Naive thymus-derived CD4-positive, alpha-beta T cell (primary cell): ENCODE measurements at regions not wholly inside any gene's neighbourhood (a gene's known extent, or its start where the extent isn't known, plus 50 kb on each side); places are given as distances from the start of the nearest gene placed in this dataset.

Source experiments
- ATAC-seq: fragments of 150-1000 bp; cut with Tn5 transposase; 2 replicates; pipeline ENCODE4 v1.10.0; 2021; ENCODE audit warnings: mild to moderate bottlenecking, moderate library complexity
- CTCF ChIA-PET: fragments of 350-600 bp; sonication (Branson Sonifier 250); formaldehyde crosslinking; loops from one replicate; lab custom pipeline; 2021; ENCODE audit warnings: antibody characterized with exemption; lab: Charles Lee
- POLR2A ChIA-PET: fragments of 350-600 bp; sonication (Branson Sonifier 250); formaldehyde crosslinking; loops from one replicate; lab custom pipeline; 2021; ENCODE audit warnings: antibody characterized with exemption, inconsistent platforms; lab: Charles Lee
- DNase-seq, 9 donors: peaks; one replicate each; pipeline versions ENCODE4 v3.0.0 to v3.0.0-alpha.2; 2020 to 2022; ENCODE audit warnings: mixed read lengths in 1 of 9
- H3K27ac ChIP-seq: one replicate; pipeline ENCODE4 v1.7.0; 2013; ENCODE audit warnings: mild to moderate bottlenecking, low read depth, low read length, moderate library complexity
- H3K27me3 ChIP-seq, 2 donors: one replicate each; pipeline ENCODE4 v1.7.0; 2013; ENCODE audit warnings: low read length in 2 of 2, mild to moderate bottlenecking in 2 of 2, moderate library complexity in 2 of 2; ENCODE audit not compliant: control insufficient read depth in 2 of 2, insufficient read depth in 2 of 2
- H3K36me3 ChIP-seq, 3 experiments: 1 replicate in 2 of 3; 2 replicates in 1 of 3; pipeline ENCODE4 v1.7.0; 2013; ENCODE audit warnings: low read length in 3 of 3, mild to moderate bottlenecking in 3 of 3, moderate library complexity in 1 of 3; ENCODE audit not compliant: insufficient read depth in 3 of 3, control insufficient read depth in 2 of 3
- H3K4me1 ChIP-seq, 2 donors: one replicate each; pipeline ENCODE4 v1.7.0; 2013; ENCODE audit warnings: low read length in 2 of 2, mild to moderate bottlenecking in 2 of 2, moderate library complexity in 1 of 2; ENCODE audit not compliant: control insufficient read depth in 2 of 2, insufficient read depth in 2 of 2
- H3K4me3 ChIP-seq: 2 replicates; pipeline ENCODE4 v1.7.0; 2013; ENCODE audit warnings: mild to moderate bottlenecking, low read length
- H3K9me3 ChIP-seq, 3 experiments: 1 replicate in 2 of 3; 2 replicates in 1 of 3; pipeline ENCODE4 v1.7.0; 2013; ENCODE audit warnings: low read length in 3 of 3; ENCODE audit not compliant: control insufficient read depth in 2 of 3
- H3K27ac Mint-ChIP-seq, 9 donors: one replicate each; pipeline ENCODE4 v1.8.0; 2020 to 2022; ENCODE audit warnings: mixed read lengths in 9 of 9, mild to moderate bottlenecking in 8 of 9, moderate library complexity in 5 of 9, inconsistent platforms in 2 of 9
- H3K27me3 Mint-ChIP-seq, 5 donors: one replicate each; pipeline ENCODE4 v1.8.0; 2021 to 2022; ENCODE audit warnings: mixed read lengths in 5 of 5, mild to moderate bottlenecking in 1 of 5
- H3K36me3 Mint-ChIP-seq, 5 donors: one replicate each; pipeline ENCODE4 v1.8.0; 2020 to 2022; ENCODE audit warnings: mixed read lengths in 5 of 5, mild to moderate bottlenecking in 3 of 5, inconsistent platforms in 1 of 5
- H3K4me1 Mint-ChIP-seq, 7 donors: one replicate each; pipeline ENCODE4 v1.8.0; 2020 to 2022; ENCODE audit warnings: mixed read lengths in 7 of 7, mild to moderate bottlenecking in 3 of 7, inconsistent platforms in 1 of 7
- H3K4me3 Mint-ChIP-seq, 10 donors: one replicate each; pipeline ENCODE4 v1.8.0; 2020 to 2022; ENCODE audit warnings: mild to moderate bottlenecking in 10 of 10, mixed read lengths in 10 of 10, moderate library complexity in 6 of 10, inconsistent platforms in 2 of 10
- H3K9me3 Mint-ChIP-seq, 11 donors: one replicate each; pipeline ENCODE4 v1.8.0; 2020 to 2022; ENCODE audit warnings: mixed read lengths in 11 of 11, mild to moderate bottlenecking in 4 of 11, inconsistent platforms in 1 of 11, moderate library complexity in 1 of 11
- intact Hi-C, 2 donors: fragments of 100-400 bp; cut with micrococcal nuclease; formaldehyde crosslinking; loops; one replicate each; pipeline ENCODE4 v1.15.1; 2023

- Histone ChIP-seq H3K27ac (no peak overlapping the region), H3K4me1 (no peaks in the 10 kb centered on the region), H3K9me3 (no peaks in the 10 kb centered on the region), H3K36me3 (no peaks in the 10 kb centered on the region), H3K27me3 (no peaks in the 10 kb centered on the region), H3K4me3 (no peak overlapping the region)
- intact Hi-C loops, result no loop called here
- POLR2A ChIA-PET, result no interaction called here
- no peaks in the 10 kb centered on the region for H3K4me1 Mint-ChIP-seq
- no peak overlapping the region for H3K27ac Mint-ChIP-seq
- no peak for DNase-seq
- H3K4me3 Mint-ChIP-seq, result no peak overlapping the region
- no peak for ATAC-seq
- CTCF ChIA-PET, result interaction anchor here (0.8 kb wide), 1 partner anchor 11 kb away, joined by 4 read pairs; no protein-coding TSS in a partner anchor
- H3K27me3 Mint-ChIP-seq, result peaks cover 0 to 30% (median 24%) of the 10 kb centered on the region in 5 donors
- peaks cover 0 to 8% (median 0%) of the 10 kb centered on the region in 11 donors for H3K9me3 Mint-ChIP-seq
- H3K36me3 Mint-ChIP-seq, result peaks cover 0 to 3% (median 0%) of the 10 kb centered on the region in 5 donors
Measured at GRCh38 chr22:44557064-44557748, 59.2 kb upstream of the RTL6 start.

GRCh38 chr22:44555597-44555996 lies 57.6 kb upstream of the RTL6 start:
- Mint-ChIP-seq H3K27me3 (peaks cover 4 to 27% (median 14%) of the 10 kb centered on the region in 5 donors), H3K27ac (no peak overlapping the region), H3K4me3 (no peak overlapping the region), H3K9me3 (peaks cover 0 to 2% (median 0%) of the 10 kb centered on the region in 11 donors), H3K36me3 (no peaks in the 10 kb centered on the region), H3K4me1 (peaks cover 0 to 7% (median 0%) of the 10 kb centered on the region in 7 donors)
- no peaks in the 10 kb centered on the region for H3K9me3 ChIP-seq
- ATAC-seq, result no peak
- intact Hi-C loops, result no loop called here
- H3K27ac ChIP-seq, result no peak overlapping the region
- DNase-seq, result no peak
- CTCF ChIA-PET, result no interaction called here
- H3K4me1 ChIP-seq, result peaks cover 0 to 6% of the 10 kb centered on the region in 2 donors
- H3K36me3 ChIP-seq, result no peaks in the 10 kb centered on the region
- H3K4me3 ChIP-seq, result no peak overlapping the region
- no peaks in the 10 kb centered on the region for H3K27me3 ChIP-seq
- POLR2A ChIA-PET, result no interaction called here

GRCh38 chr22:44555046-44555445 lies 57.0 kb upstream of the RTL6 start:
- ChIA-PET POLR2A (no interaction called here), CTCF (no interaction called here)
- H3K36me3 ChIP-seq, result no peaks in the 10 kb centered on the region
- DNase-seq (no peak), ATAC-seq (no peak)
- H3K9me3 ChIP-seq, result no peaks in the 10 kb centered on the region
- Mint-ChIP-seq H3K36me3 (no peaks in the 10 kb centered on the region), H3K4me1 (peaks cover 0 to 7% (median 0%) of the 10 kb centered on the region in 7 donors), H3K4me3 (no peak overlapping the region), H3K27me3 (peaks cover 4 to 27% (median 12%) of the 10 kb centered on the region in 5 donors), H3K9me3 (no peaks in the 10 kb centered on the region), H3K27ac (peak overlapping the region in 1 of 9 donors; percentile 3)
- H3K27ac ChIP-seq, result no peak overlapping the region
- intact Hi-C loops, result no loop called here
- H3K4me1 ChIP-seq, result peaks cover 0 to 6% of the 10 kb centered on the region in 2 donors
- no peak overlapping the region for H3K4me3 ChIP-seq
- no peaks in the 10 kb centered on the region for H3K27me3 ChIP-seq

DNA sequence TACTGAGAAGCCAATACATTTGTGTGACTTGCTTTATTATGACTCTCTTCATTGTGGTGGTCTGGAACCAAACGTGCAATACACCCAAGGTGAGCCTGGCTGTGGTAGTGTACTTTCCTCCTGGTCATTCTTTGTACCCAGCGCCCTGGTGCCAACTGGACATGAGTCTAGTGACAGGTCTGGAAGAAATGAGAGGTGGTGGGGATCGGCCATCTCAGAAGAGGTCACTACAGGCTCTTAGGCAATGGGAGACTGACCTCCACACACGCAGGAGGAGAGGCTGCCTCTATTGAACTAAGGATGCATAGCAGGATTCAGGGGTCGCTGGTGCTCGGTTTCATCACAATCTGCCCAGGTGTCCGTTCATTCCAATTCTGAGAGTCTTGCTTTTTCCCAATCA lies 56.4 kb upstream of the RTL6 start:
- Histone ChIP-seq H3K27ac (no peak overlapping the region), H3K4me1 (peaks cover 0 to 6% of the 10 kb centered on the region in 2 donors), H3K9me3 (no peaks in the 10 kb centered on the region), H3K27me3 (no peaks in the 10 kb centered on the region), H3K36me3 (no peaks in the 10 kb centered on the region), H3K4me3 (no peak overlapping the region)
- Mint-ChIP-seq H3K9me3 (no peaks in the 10 kb centered on the region), H3K27ac (no peak overlapping the region), H3K27me3 (peaks cover 4 to 27% (median 10%) of the 10 kb centered on the region in 5 donors), H3K4me3 (no peak overlapping the region), H3K36me3 (no peaks in the 10 kb centered on the region), H3K4me1 (peaks cover 0 to 7% (median 0%) of the 10 kb centered on the region in 7 donors)
- DNase-seq (no peak), ATAC-seq (no peak)
- intact Hi-C loops, result no loop called here
- CTCF ChIA-PET, result no interaction called here
- POLR2A ChIA-PET, result no interaction called here

GRCh38 chr22:44550711-44551491 lies 52.9 kb upstream of the RTL6 start:
- intact Hi-C loops, result no loop called here
- Histone ChIP-seq H3K4me3 (no peak overlapping the region), H3K27me3 (no peaks in the 10 kb centered on the region), H3K9me3 (no peaks in the 10 kb centered on the region), H3K4me1 (peaks cover 0 to 6% of the 10 kb centered on the region in 2 donors), H3K36me3 (no peaks in the 10 kb centered on the region), H3K27ac (no peak overlapping the region)
- ATAC-seq (peak; percentile 65), DNase-seq (no peak)
- CTCF ChIA-PET, result no interaction called here
- POLR2A ChIA-PET, result no interaction called here
- H3K4me1 Mint-ChIP-seq, result peaks cover 0 to 7% (median 0%) of the 10 kb centered on the region in 7 donors
- H3K4me3 Mint-ChIP-seq, result no peak overlapping the region
- H3K9me3 Mint-ChIP-seq, result no peaks in the 10 kb centered on the region
- H3K27ac Mint-ChIP-seq, result peak overlapping the region in 1 of 9 donors; percentile 27
- H3K36me3 Mint-ChIP-seq, result no peaks in the 10 kb centered on the region
- H3K27me3 Mint-ChIP-seq, result peaks cover 4 to 18% (median 5%) of the 10 kb centered on the region in 5 donors

DNA sequence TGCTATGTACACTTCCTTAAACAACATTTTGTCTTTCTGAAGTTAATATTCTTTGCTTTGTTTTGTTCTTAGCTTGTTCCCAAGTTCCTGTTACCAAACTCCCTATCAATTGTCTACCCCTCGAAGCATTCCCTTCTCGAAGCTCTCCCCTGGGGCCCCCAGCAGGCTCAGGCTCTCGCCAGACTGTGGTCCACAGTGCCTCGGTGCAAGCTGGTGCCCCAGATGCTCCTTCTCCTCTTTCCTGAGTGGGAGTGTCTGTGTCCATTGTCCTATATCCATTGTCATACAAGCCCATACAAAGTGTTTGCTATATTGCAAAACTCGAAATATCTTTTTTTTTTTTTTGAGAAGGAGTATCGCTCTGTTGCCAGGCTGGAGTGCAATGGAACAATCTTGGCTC lies 51.7 kb upstream of the RTL6 start:
- Histone ChIP-seq H3K27ac (no peak overlapping the region), H3K4me3 (no peak overlapping the region), H3K4me1 (peaks cover 0 to 6% of the 10 kb centered on the region in 2 donors), H3K27me3 (no peaks in the 10 kb centered on the region), H3K9me3 (no peaks in the 10 kb centered on the region), H3K36me3 (no peaks in the 10 kb centered on the region)
- Mint-ChIP-seq H3K4me1 (peaks cover 0 to 7% (median 0%) of the 10 kb centered on the region in 7 donors), H3K27me3 (peaks cover 0 to 18% (median 4%) of the 10 kb centered on the region in 5 donors), H3K9me3 (no peaks in the 10 kb centered on the region), H3K27ac (no peak overlapping the region), H3K4me3 (no peak overlapping the region), H3K36me3 (no peaks in the 10 kb centered on the region)
- intact Hi-C loops, result no loop called here
- ATAC-seq, result no peak
- ChIA-PET POLR2A (no interaction called here), CTCF (no interaction called here)
- no peak for DNase-seq
